Upper lobe of left lung (tissue), 6 donors: ENCODE measurements at regions not wholly inside any gene's neighbourhood (a gene's known extent, or its start where the extent isn't known, plus 50 kb on each side); places are given as distances from the start of the nearest gene placed in this dataset.

Source experiments
- ATAC-seq, 2 donors: fragments of 200-7000 bp; cut with Tn5 transposase; one replicate each; pipeline ENCODE4 v1.9.1; 2022; ENCODE audit warnings: mild to moderate bottlenecking in 2 of 2, moderate library complexity in 2 of 2; ENCODE audit not compliant: low FRiP score in 2 of 2
- DNase-seq, 2 donors: peaks; one replicate each; pipeline ENCODE4 v3.0.0-alpha.2; 2019 to 2020
- H3K27ac ChIP-seq, 4 donors: fragments of 200-600 bp; sonication (generic); one replicate each; pipeline ENCODE4 v1.5.1; 2016 to 2019
- H3K27me3 ChIP-seq, 4 donors: fragments of 200-600 bp; sonication (generic); one replicate each; pipeline ENCODE4 v1.5.1; 2017 to 2019
- H3K36me3 ChIP-seq, 4 donors: fragments of 200-600 bp; sonication (generic); one replicate each; pipeline ENCODE4 v1.5.1; 2016 to 2019
- H3K4me1 ChIP-seq, 4 donors: fragments of 200-600 bp; sonication (generic); one replicate each; pipeline ENCODE4 v1.5.1; 2018 to 2019
- H3K4me3 ChIP-seq, 4 donors: fragments of 200-600 bp; sonication (generic); one replicate each; pipeline ENCODE4 v1.5.1; 2017 to 2019; ENCODE audit warnings: mild to moderate bottlenecking in 2 of 4, moderate library complexity in 1 of 4
- H3K9me3 ChIP-seq, 4 donors: fragments of 200-600 bp; sonication (generic); one replicate each; pipeline ENCODE4 v1.5.1; 2018 to 2019
- EP300 ChIP-seq, 4 donors: sonication (generic); formaldehyde crosslinking; IDR thresholded peaks; one replicate each; pipeline ENCODE4 v1.5.1; 2017; ENCODE audit warnings: antibody characterized with exemption in 4 of 4, control low read depth in 2 of 4
- POLR2A ChIP-seq, 4 donors: fragments of 450-650 bp; IDR thresholded peaks; one replicate each; pipeline ENCODE4 v1.5.1; 2016 to 2017; ENCODE audit warnings: antibody characterized with exemption in 4 of 4, mild to moderate bottlenecking in 2 of 4
- POLR2AphosphoS5 ChIP-seq, 2 donors: sonication (generic); formaldehyde crosslinking; IDR thresholded peaks; one replicate each; pipeline ENCODE4 v1.5.1; 2017; ENCODE audit warnings: antibody characterized with exemption in 2 of 2
- WGBS, 2 donors: methylation state at CpG; one replicate each; pipeline ENCODE4 v1.1.5; 2017 to 2018; 5-methylcytosine and 5-hydroxymethylcytosine counted together
- TF ChIP-seq, protein P1 (sequence below), 6 experiments: fragments of 450-650 bp in 4 of 6; fragments of 200-600 bp in 2 of 6; sonication (generic) in 2 of 6; IDR thresholded peaks; one replicate each; pipeline ENCODE4 v1.5.1; 2016 to 2019; ENCODE audit warnings: antibody characterized with exemption in 6 of 6
- donor health status: DM: no; HTN: no; CAD: no; lungs with moderate emphysema.
- donor health status: DM: no; HTN: yes; CAD: no; lungs with severe emphysema.

DNA sequence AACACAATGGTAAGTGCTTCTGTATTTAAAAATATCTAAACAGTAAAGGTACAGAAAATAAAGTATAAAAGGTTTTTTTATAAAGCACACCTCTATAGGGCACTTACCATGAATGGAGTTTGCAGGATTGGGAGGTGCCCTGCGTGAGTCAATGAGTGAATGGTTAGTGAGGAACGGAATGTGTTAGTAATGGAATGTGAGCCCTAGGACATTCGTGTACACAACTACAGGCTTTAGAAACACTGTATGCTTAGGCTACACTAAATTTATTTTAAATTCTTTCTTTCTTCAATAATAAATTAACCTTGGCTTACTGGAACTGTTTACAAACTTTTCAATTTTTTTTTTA is 337.9 kb upstream of the SLC39A10 start:
- no peaks in the 10 kb centered on the region for H3K36me3 ChIP-seq
- no peak overlapping the region for H3K27ac ChIP-seq
- H3K4me1 ChIP-seq = peaks cover 0 to 3% (median 0%) of the 10 kb centered on the region in 4 donors
- H3K27me3 ChIP-seq = no peaks in the 10 kb centered on the region
- H3K9me3 ChIP-seq = no peaks in the 10 kb centered on the region
- H3K4me3 ChIP-seq = no peak overlapping the region
- DNase-seq (peak in 1 of 2 donors; percentile 23), ATAC-seq (peak; percentile 39 to 70)
- 59 to 64% methylated on average over 3 of the region's 3 CpGs for WGBS, 2 donors
- peak in 1 of 4 donors; percentile 39 for TF ChIP-seq EP300 (IDR thresholded peaks at IDR 0.05)
- no peak for TF ChIP-seq POLR2A (IDR thresholded peaks at IDR 0.05)
- TF ChIP-seq POLR2AphosphoS5 (IDR thresholded peaks at IDR 0.05) = no peak

DNA sequence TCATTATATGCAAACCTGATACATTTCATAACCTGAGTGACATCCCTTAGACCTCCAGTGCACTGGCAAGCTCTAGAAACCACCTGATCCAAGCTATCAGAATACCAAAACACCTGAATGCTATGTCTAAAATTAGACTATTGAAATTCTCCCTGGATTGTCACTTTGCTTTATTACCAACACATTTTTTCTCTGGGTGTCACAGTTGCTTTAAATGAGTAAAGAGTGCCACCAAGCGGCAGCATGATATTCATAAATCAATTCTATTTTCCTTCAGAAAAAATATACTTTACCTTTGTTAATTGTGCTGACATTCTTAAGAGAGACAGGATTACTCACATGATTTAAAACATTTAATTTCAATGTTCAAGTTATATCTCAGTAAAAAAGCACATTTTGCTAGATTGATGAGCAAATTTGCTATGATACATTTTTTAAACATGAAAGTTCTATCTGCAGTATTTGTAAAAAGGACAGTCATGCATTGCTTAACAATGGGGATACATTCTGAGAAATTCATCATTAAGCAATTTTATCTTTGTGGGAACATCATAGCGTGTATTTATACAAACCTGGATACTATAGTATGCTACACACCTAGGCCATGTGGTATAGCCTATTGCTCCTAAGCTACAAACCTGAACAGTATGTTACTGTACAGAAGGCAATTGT is 338.4 kb upstream of the SLC39A10 start:
- Histone ChIP-seq H3K4me1 (peaks cover 0 to 3% (median 0%) of the 10 kb centered on the region in 4 donors), H3K27ac (no peak overlapping the region), H3K36me3 (no peaks in the 10 kb centered on the region), H3K27me3 (no peaks in the 10 kb centered on the region), H3K4me3 (no peak overlapping the region), H3K9me3 (no peaks in the 10 kb centered on the region)
- DNase-seq (no peak), ATAC-seq (peak; percentile 56 to 67)
- 4 to 15% methylated on average over 2 of the region's 2 CpGs for WGBS, 2 donors
- no peak for TF ChIP-seq EP300 (IDR thresholded peaks at IDR 0.05)
- TF ChIP-seq, protein P1, sequence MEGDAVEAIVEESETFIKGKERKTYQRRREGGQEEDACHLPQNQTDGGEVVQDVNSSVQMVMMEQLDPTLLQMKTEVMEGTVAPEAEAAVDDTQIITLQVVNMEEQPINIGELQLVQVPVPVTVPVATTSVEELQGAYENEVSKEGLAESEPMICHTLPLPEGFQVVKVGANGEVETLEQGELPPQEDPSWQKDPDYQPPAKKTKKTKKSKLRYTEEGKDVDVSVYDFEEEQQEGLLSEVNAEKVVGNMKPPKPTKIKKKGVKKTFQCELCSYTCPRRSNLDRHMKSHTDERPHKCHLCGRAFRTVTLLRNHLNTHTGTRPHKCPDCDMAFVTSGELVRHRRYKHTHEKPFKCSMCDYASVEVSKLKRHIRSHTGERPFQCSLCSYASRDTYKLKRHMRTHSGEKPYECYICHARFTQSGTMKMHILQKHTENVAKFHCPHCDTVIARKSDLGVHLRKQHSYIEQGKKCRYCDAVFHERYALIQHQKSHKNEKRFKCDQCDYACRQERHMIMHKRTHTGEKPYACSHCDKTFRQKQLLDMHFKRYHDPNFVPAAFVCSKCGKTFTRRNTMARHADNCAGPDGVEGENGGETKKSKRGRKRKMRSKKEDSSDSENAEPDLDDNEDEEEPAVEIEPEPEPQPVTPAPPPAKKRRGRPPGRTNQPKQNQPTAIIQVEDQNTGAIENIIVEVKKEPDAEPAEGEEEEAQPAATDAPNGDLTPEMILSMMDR (IDR thresholded peaks at IDR 0.05) = peak in 4 of 6 experiments; percentile 25 to 61 (median 57)

DNA sequence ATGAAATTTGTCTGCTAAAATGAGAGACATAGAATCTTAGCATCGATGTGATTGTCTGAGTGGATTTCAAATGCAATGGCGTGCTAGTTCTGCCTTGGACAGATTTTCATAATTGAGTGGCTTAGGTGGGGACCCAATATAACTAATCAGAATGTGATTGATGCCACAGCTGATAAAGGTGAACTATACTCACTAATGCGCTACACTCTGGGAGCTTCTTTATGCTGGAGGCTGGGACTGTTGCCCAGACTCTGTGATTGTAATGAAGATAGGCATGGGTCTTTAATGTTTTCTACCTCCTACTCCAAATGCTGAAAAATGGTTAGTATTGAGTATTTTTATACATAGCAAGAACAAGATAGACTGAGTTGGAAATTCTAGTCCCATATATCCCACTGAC is 339.5 kb upstream of the SLC39A10 start:
- no peak for ATAC-seq
- no peak for TF ChIP-seq EP300 (IDR thresholded peaks at IDR 0.05)
- TF ChIP-seq, protein P1 (IDR thresholded peaks at IDR 0.05) = no peak
- TF ChIP-seq POLR2A (IDR thresholded peaks at IDR 0.05) = no peak
- no peak for TF ChIP-seq POLR2AphosphoS5 (IDR thresholded peaks at IDR 0.05)
- 87 to 96% methylated on average over 3 of the region's 3 CpGs for WGBS, 2 donors
- Histone ChIP-seq H3K9me3 (no peaks in the 10 kb centered on the region), H3K27me3 (no peaks in the 10 kb centered on the region), H3K27ac (no peak overlapping the region), H3K4me1 (peaks cover 0 to 3% (median 0%) of the 10 kb centered on the region in 4 donors), H3K36me3 (no peaks in the 10 kb centered on the region), H3K4me3 (no peak overlapping the region)
- DNase-seq = no peak

DNA sequence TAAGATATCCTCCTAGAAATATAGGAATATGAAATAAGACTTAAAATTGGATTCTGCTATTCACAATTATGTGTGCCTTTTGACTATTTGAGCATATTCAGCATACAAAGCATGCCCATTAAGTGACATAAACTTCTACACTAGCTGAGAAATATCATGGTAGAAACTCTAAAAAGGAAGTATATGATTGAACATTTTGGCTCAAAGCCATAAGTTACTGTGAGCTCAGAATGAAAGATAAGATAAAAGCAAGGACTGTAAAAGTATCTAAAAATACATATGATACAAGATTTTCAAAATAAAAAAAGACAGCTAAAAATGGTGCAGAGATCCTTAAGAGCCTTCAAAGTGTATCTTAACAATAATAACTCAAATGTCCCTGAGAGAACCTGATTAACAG is 340.5 kb upstream of the SLC39A10 start:
- H3K4me3 ChIP-seq = no peak overlapping the region
- peaks cover 0 to 3% (median 0%) of the 10 kb centered on the region in 4 donors for H3K4me1 ChIP-seq
- TF ChIP-seq EP300 (IDR thresholded peaks at IDR 0.05) = no peak
- no peak for TF ChIP-seq POLR2A (IDR thresholded peaks at IDR 0.05)
- no peak for TF ChIP-seq POLR2AphosphoS5 (IDR thresholded peaks at IDR 0.05)
- TF ChIP-seq, protein P1 (IDR thresholded peaks at IDR 0.05) = no peak
- no peak overlapping the region for H3K27ac ChIP-seq
- ATAC-seq (no peak), DNase-seq (no peak)
- no peaks in the 10 kb centered on the region for H3K9me3 ChIP-seq
- H3K36me3 ChIP-seq = no peaks in the 10 kb centered on the region
- H3K27me3 ChIP-seq = no peaks in the 10 kb centered on the region

DNA sequence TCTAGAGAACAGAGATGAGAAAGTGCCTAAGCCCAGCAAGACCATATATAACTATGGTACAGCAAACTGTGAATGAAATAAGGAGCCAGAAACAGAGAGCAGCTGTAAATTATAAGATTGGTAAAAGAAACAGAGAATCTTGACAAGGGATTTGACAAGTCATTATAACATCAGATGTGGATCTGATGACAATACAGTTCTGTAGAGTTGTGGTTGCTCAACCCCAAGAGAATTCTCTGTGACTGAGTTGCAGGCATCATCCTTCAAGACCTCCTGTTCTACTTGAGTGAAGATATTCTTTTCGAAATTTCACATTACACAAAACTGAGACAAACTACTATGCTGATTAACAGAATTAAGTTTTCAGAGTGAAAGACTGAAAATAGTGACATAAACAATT is 343.1 kb upstream of the SLC39A10 start:
- 89 to 91% methylated on average over 1 of the region's 1 CpG for WGBS, 2 donors
- Histone ChIP-seq H3K4me3 (no peak overlapping the region), H3K9me3 (no peaks in the 10 kb centered on the region), H3K27me3 (no peaks in the 10 kb centered on the region), H3K36me3 (no peaks in the 10 kb centered on the region), H3K27ac (no peak overlapping the region), H3K4me1 (no peaks in the 10 kb centered on the region)
- TF ChIP-seq, protein P1 (IDR thresholded peaks at IDR 0.05) = no peak
- TF ChIP-seq POLR2AphosphoS5 (IDR thresholded peaks at IDR 0.05) (no peak), EP300 (IDR thresholded peaks at IDR 0.05) (no peak), POLR2A (IDR thresholded peaks at IDR 0.05) (no peak)
- ATAC-seq = no peak
- DNase-seq = no peak
